DMS79 treated with DMSO at 0.1 percent for 48 hours (cell line): ENCODE measurements at regions not wholly inside any gene's neighbourhood (a gene's known extent, or its start where the extent isn't known, plus 50 kb on each side); places are given as distances from the start of the nearest gene placed in this dataset.

Source experiments
- DNase-seq: peaks from one replicate; lab custom pipeline; 2025; lab: John Stamatoyannopoulos, UW

DNA sequence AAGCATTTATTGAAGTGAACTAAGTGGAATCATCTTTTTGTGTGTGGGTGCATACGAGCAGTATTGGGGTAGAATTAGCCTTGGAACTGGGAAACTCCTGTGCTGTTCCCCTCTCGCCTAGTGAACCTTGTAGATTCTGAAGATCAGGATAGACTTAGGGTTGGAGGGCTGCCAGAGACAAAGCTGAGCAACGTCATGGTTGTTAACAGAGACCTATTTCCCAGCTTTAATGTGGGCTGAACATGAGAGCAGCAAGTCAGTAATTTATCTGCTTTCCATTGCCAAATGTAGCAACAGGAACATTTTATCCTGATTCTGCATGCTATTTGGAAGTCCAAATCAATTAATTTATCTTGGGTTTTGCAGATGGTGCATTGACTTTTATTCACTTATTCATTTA is 246.6 kb downstream of the IL20RB start:
- DNase-seq, result peak; percentile 26

DNA sequence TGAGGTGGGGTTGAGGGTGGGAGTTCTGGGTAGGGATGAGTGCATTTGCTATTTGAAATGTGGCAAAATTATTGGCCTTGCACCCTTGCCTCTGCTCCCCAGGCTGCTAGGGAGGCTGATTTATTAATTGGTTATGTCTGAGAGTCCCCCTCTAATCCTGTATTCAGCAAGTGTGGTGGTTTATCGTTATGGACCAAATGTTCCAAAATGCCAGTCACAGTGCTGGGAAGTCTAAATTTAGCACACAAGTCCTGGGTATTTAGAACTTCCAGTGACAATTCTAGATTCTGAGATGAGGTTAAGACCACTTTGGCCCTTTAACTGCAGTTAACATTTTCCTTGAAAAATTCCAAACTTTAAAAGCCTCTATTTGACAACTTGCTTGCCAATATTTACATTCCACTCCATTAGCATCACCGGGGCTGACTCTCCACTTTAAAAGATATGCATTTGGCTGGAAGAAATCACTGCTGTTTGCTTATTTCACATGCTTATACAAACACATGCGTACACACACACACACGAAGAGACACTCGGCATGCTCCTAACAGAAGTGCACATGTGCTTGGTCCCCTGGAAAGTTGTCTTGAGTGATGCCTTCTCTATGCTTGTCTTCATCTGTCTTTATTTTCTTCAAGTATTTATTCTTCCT is 247.7 kb downstream of the IL20RB start:
- DNase-seq, result peak; percentile 45

DNA sequence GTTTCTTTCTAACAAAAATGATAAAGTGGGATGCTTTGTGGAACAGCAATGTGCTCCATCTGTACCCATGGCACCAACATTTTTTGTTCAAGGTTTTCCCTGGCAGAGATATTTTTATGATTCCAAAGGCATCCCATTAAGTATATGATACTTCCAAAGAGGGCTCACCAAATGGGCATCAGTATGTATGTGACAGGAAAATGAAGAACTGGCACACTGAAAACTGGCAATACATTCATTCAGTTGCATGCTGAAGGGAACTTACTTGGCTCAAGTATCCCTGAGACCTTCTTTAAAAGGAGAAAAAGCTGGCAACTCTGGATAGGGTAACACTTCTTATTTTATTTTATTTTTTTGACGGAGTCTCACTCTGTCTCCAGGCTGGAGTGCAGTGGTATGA is 249.8 kb downstream of the IL20RB start:
- DNase-seq, result no peak

DNA sequence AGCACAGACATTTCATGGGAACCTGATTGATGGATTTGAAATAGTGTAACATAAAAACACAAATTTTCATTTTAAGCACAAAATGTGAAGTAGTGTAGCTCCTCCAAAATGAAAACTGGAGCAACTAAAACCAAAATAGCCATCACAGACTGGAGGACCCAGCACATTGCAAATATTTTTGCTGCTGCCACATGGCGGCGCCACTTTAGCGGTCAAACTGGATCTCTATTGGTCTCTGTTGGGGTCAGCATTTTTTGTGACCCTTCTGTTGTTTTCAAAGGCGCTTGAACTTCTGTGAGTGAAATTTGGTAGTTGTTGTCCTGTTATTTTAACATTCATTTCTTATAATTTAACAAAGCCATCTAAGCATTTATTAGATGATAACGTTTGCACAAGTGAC is 259.9 kb downstream of the IL20RB start:
- no peak for DNase-seq

DNA sequence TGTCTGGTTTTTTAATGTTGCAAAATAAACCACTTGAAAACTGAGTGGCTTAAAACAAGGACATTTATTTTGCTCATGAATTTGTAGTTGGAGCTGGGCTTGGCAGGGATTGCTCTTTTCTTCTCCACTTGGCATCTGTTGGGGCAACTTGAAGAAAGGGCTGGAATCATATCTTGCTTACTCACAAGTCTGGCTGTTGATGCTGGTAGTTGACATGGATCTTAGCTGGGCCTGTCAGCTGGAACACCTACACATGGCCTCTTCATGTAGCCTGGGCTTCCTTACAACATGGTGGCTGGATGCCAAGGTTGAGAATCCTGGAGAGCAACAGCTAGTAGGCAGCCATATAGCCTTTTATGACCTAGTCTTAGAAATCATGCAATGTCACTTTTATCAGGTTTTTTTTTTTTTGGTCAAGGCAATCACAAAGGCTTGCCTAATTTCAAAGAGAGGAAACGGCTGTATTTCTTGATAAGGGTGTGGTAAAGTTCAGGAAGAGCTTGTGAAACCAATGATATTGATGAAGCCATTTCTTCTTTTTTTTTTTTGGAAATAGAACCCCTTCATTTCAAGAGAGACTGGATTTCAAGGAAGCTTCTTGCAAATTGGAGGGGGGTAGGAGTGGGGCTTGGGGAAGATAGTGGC is 262.1 kb downstream of the IL20RB start:
- DNase-seq, result peak; percentile 61

DNA sequence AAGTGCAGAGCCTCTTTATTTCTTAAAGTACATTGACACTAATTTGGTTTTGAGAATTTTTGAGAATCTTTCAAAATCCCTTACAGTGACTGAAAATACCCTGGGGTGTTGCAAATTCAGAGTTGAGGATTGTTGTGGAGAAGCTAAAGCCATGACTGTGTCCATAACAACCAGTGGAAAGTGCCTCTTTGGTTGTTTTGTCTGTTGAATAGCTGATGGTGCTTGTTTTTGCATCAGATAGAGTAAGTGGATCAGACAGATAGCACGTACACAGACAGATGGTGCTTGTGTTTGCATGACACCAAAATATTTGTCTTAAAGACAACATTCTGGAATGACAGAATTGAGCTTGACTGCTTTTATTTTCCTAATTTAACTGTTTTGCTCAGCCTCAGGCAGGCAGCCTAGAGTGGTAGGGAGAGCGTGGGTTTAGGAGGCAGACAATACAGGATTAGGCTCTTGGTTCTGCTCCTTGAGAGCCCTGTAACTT is 265.0 kb downstream of the IL20RB start:
- peak; percentile 95 for DNase-seq

DNA sequence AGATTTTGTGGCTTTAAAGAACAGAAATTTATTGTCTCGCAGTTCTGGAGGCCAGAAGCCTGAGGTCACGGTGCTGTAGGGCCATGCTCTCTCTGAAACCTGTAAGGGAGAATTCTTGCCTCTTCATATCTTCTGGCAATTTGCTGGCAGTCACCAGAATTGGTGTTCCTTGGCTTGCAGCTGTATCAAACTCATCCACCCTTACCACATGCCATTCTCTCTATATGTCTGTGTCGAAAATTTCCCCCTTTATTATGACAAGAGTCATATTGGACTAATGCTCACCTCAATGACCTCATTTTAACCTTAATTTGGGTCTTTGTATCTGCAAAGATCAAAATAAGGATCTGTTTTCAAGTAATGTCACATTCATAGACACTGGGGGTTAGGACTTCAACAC is 266.7 kb downstream of the IL20RB start:
- no peak for DNase-seq

DNA sequence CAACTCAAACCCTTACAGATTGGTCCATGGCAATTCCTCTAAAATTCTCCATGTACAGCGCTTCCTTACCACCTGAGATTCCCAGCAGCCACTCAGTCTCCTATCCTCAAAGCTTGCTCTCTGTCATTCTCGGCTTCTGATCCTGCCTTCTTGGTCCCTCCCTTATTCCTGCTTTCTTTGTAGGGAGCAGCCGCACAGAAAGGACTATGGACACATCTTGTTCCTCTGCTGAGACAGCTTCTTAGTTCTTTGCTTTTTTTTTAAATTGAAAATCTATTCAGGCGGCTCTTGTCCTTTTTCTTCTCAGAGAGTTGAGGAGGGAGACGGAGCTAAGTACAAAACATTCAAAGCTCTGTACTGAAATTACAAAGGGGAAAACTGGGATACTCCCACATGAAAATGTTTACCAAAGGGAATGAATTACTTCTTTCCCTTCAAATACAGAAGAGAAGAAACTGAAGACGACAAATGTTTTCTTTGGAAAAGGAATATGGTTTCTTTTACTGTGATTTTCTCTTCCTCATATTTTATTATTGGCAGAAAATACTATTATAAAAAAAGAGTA is 285.1 kb downstream of the IL20RB start:
- DNase-seq, result no peak

DNA sequence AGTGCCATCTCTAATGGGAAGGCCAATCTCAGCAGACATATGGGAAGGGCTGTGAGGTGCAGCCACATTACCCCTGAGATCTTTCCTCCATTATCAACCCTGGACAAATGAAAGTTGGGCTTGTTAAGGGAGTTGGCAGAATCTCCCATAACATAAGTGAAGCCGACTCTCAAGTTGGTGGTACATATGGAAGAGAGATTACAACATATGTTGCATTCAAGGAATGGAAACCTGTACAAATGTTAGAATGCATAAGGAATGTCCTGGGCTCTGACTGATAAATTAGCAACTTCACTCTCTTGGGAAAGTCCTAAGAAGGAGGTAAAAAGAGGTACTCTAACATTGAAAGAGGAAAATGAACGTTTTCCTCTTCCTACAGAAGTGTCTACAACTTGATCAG is 288.7 kb downstream of the IL20RB start:
- DNase-seq, result no peak

DNA sequence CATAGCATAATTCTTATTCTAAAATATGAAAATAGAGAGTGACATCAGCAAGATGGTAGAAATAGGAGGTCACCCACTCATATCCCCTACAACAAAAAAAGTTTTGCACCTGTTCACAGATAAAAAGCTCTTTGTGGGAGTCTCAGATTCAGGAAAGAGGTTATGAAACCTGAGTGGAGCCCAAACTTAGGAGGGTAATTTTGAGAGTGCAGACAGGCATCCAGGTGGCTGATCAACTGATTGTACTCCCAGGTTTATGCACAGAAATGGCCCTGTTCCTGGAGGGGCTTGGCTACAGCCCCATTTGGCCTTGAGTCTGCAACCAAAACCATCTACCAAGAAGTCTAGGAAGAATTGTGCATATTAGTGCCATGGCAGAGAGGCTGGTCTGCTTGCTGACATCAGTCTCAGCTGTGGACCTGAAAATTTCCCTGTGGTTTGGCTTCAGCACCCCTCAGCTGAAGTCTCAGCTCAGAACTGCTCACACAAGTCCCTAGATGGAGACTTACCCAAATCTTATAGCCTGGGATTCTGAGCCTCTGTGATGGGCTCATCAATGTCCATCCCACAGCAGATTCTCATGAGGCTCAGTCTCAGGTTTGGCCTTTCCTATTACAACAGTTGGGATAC is 291.6 kb downstream of the IL20RB start:
- DNase-seq, result no peak

DNA sequence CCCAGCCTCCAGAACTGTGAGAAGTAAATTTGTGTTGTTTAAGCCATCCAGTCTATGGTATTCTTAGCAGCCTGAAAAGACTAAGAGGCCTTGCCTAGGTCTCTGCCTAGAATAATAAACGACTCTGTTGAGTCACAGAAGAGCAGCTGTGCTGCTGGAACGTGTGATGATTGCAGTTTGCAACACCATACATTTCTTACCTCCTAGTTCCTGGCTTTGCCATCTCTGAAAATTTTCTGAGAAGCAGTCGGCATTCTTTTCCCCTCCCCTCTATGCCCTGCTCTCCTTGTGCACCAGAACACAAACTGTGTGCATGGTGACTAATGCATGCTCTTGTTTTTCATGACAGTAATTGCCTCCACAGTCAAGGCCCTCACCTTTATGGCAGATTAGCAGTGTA is 301.3 kb downstream of the IL20RB start:
- no peak for DNase-seq

DNA sequence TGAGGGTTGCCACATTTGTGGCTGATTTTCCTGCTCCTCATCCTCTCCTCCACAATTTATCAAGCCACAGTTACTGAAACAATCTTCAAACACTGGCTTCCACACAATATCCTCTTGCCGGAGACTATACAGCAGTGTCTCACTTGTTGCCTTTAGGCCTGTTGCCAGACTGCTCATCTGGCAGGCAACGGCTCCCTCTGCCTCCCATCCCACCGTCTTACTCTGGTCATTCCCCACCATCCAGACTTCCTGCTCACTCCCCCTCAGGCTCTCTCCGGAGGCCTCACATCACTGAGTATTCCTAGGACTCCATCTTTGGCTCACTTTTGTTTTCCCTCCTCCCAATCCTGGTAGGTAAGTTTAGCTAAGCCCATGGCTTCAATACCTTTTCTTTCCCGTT is 301.9 kb downstream of the IL20RB start:
- DNase-seq, result no peak

DNA sequence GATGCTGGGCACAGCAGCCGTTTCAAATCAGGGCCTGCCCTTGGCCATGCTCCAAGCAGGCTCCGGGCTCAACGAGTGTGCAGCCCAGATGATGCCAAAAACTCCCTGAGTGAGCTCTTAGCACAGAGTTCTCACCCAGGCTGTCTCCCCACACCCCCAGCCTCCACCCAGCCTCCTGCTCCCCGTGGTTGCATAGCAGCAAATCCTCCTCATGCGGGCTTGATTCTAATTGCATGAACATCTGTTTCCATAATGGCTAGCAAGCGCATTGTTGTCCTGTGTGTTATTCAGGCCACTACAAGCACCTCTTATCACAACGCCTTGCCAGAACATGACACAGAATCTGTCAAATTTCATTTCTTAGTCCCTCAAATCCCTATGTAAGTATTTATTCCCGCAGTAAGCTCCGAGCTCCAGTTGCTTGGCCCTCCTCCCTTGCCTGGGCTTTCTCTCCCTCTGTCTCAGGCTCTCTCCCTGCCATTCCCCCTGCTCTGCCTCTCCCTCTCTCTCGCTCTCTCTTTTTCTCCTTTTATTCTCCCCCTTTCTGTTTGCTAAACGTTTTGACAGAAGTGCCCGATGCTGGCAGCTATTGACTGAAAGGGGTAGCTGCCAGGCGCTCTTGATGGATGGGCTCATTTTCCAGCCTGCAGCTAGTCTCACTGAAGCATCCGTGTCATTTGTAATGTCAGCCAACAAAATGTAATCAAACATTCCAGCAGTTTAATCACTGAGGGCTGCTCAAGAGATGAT is 306.5 kb downstream of the IL20RB start:
- peak; percentile 91 for DNase-seq

DNA sequence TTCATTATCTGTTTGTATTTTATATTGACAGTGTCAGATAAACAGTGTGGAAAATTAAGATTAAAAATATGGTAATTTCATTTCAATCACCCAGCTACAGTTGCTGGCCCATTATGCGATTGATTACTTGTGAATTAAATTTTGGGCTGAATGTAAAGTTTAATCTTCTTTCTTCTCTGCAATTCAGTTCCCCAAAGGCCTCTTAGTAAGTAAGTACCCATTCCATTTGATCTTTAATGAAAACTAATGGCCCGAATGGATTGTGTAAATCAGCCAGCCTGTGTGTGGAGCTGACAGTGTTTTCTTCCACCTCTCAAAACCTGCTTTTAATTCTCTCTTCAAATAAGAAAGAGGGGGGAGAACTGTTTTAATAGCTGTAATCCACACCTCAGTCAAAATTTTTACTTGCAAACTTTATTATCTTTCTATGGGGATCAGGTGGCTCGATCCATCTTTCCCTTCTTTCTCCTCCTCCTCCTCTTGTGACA is 307.1 kb downstream of the IL20RB start:
- peak; percentile 52 for DNase-seq

DNA sequence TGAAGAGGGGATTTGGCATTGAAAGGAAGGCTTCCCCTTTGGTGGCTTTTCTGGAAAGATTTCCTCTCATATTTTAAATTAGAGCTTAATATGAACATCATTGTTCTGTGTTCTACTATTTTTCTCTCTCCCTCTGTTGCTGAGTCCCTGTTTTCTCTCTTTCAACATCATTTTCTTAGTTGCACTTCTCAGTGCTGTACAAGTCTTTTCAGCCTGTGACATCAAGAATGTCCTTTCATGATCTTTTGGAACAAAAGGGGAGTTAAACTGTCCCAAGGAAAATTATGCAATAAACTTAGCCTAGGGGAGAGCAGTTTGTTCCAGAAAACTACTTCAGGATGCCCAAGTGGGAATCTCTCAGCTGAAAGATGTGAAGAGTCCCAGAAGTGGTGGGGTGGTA is 325.1 kb downstream of the IL20RB start:
- DNase-seq, result no peak

DNA sequence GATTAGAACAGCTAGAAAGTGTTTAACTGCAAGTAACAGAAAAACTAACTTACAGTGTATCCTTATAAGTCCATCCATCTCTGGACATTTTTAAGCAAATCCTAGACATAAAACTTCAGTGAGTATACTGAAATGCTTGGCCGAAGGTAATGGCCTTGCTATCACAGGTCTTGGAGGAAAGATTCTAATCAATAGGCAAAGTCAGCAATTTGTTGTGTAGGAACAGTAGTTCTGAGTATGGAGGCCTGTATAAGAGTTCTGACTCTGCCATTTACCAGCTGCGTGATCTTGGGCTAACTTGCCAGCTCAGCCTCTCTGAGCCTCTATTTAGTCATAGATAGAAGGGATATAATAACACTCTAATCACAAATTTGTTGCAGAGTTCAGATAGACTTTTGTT is 328.1 kb downstream of the IL20RB start:
- DNase-seq, result no peak

DNA sequence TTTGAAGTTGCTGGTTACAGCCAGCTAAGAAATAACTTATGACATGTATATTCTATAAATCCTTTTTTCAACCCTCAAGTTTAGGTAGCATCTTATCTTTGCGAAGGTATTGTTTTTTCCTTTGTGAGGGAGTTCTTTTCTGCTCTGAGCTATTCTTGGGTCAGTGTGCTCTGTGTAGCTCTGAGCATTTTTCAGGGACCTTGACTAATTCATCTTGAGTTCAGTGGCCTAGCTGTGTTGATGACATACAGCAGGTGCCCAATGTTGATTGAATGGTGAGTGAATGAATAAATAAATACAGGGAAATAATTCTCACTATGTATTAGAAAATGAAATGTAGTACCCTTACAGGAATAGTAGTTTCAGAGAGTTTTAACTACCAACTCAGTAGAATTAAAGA is 335.3 kb downstream of the IL20RB start:
- DNase-seq, result no peak

DNA sequence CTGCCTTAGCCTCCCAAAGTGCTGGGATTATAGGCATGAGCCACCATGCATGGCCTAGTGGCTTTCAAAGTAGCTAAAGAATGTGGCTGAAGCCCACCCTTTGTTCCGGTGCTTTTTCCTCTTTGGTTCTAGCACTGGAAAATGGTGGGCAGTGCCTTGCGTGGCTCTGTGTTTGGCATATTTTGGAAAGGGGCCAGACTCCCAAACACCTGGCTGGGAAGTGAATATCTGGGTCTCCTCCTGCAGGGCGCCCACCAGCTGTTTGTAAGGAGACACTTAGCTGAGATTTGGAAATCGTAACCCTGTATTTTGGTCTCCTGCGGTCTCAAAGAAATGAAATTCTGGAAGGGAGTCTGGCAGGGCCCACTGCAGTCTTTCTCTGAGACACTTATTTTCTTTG is 336.4 kb downstream of the IL20RB start:
- no peak for DNase-seq

DNA sequence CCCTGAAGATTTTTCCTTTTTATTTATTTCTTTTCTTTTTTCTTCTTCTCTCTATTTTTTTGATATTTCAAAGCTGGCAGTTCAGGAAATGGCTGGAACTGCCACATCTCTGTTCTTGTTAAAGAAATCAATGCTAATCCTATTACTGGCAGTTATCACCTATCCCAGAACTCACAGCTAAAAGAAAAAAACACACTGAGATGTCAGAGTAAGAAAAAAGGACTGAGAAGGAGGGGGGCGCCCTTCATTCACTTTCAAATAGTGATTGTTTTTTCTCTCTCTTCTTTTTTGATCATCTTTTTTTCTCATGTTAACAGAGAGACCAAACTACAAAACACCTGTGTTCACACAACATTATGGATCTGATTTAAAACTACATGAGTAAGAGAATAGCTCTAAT is 337.1 kb downstream of the IL20RB start:
- DNase-seq, result no peak

DNA sequence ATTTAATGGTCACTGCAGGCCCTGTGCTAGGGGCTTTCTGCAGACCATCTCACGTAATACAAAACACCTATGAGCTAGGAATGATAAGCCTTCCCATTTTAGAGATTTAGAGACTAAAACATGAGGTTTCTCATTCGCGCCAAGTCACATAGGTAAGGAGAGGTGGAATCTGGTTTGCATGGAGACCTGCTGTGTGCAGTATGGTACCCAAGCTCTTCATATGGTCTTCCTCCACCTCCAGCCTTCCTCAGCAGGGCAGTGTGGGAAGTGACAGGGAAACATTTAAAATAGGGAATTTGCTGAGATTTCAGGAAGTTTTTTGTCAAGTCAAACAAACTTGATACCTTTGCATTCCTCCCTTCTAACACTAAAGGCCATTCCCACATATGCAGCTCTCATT is 337.6 kb downstream of the IL20RB start:
- no peak for DNase-seq

DNA sequence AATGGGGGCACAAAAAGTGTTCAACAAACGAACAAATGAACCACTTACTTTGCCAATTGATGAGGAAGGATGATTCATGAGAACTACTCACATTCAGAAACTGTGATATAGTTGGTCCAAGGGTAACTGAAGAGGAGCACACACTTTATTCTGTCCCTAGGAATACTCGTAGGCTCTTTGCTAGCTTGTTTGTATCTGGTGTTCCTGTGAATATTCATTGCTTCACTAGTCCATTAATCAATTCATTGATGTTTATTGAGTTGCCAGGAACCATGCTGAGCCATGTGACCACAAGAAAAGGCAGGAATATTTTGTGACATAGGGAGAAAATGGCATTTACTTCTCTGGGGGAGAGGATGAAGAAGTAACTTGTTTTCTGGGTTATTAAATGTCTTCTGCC is 338.3 kb downstream of the IL20RB start:
- no peak for DNase-seq

DNA sequence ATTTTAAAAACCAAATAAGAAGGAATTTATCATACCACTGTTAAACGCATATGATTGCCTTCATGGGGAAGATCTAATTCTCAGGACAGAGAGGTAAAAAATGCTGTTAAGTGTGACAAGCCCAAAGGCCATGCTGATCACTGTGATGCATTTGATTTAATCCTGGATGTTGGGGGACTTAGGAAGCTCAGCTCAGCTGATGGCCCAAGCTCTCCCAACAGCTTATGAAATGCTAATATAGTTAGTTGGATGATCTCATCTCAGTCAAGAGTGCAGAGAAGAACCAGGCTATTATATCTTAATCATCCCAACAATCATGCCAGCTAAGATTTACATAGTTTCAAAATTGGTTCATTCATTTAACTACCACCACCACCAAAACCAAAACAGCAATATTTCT is 340.0 kb downstream of the IL20RB start:
- DNase-seq, result no peak
